WTC11 (cell line): ENCODE measurements at regions not wholly inside any gene's neighbourhood (a gene's known extent, or its start where the extent isn't known, plus 50 kb on each side); places are given as distances from the start of the nearest gene placed in this dataset.

ENCODE experiments used
- ARID4B ChIP-seq: sonication (generic); formaldehyde crosslinking; IDR thresholded peaks from 2 replicates; pipeline ENCODE4 v1.8.0; 2023; ENCODE audit warnings: missing genetic modification reagents, mild to moderate bottlenecking, borderline replicate concordance
- CREM ChIP-seq: sonication (generic); formaldehyde crosslinking; IDR thresholded peaks from 2 replicates; pipeline ENCODE4 v1.8.1; 2022; ENCODE audit warnings: mild to moderate bottlenecking, missing genetic modification reagents, moderate library complexity
- KAT7 ChIP-seq: sonication (generic); formaldehyde crosslinking; IDR thresholded peaks from 2 replicates; pipeline ENCODE4 v1.8.1; 2023; ENCODE audit warnings: missing genetic modification reagents, mild to moderate bottlenecking, borderline replicate concordance
- MYBL2 ChIP-seq: sonication (generic); formaldehyde crosslinking; IDR thresholded peaks from 2 replicates; pipeline ENCODE4 v1.8.1; 2023; ENCODE audit warnings: mild to moderate bottlenecking, moderate library complexity, missing genetic modification reagents
- NFE2L1 ChIP-seq: sonication (generic); formaldehyde crosslinking; IDR thresholded peaks from 2 replicates; pipeline ENCODE4 v1.8.1; 2023; ENCODE audit warnings: missing genetic modification reagents
- NR2C2 ChIP-seq: sonication (generic); formaldehyde crosslinking; IDR thresholded peaks from 2 replicates; pipeline ENCODE4 v1.8.0; 2022; ENCODE audit warnings: mild to moderate bottlenecking, missing genetic modification reagents
- PREB ChIP-seq: sonication (generic); formaldehyde crosslinking; IDR thresholded peaks from 2 replicates; pipeline ENCODE4 v1.8.1; 2022; ENCODE audit warnings: mild to moderate bottlenecking, missing genetic modification reagents, moderate library complexity, borderline replicate concordance
- SMAD3 ChIP-seq: sonication (generic); formaldehyde crosslinking; IDR thresholded peaks from 2 replicates; pipeline ENCODE4 v1.8.0; 2022; ENCODE audit warnings: missing genetic modification reagents, mild to moderate bottlenecking, borderline replicate concordance
- SP1 ChIP-seq: sonication (generic); formaldehyde crosslinking; conservative IDR thresholded peaks from 2 replicates; pipeline ENCODE4 v1.8.1; 2022; ENCODE audit warnings: missing genetic modification reagents
- ZBTB43 ChIP-seq: sonication (generic); formaldehyde crosslinking; IDR thresholded peaks from 2 replicates; pipeline ENCODE4 v1.8.1; 2023; ENCODE audit warnings: mild to moderate bottlenecking, missing genetic modification reagents
- ZNF416 ChIP-seq: fragments of 250-450 bp; sonication (Bioruptor Pico); IDR thresholded peaks from 2 replicates; pipeline ENCODE4 v1.9.0; 2021; ENCODE audit warnings: mild to moderate bottlenecking, inconsistent platforms
- TF ChIP-seq, protein P1 (sequence below): fragments of 200-600 bp; IDR thresholded peaks from 2 replicates; pipeline ENCODE4 v1.8.0; 2022; ENCODE audit warnings: antibody characterized with exemption
- TF ChIP-seq, protein P2 (sequence below): sonication (generic); formaldehyde crosslinking; IDR thresholded peaks from 2 replicates; pipeline ENCODE4 v1.8.1; 2023; ENCODE audit warnings: mild to moderate bottlenecking, missing genetic modification reagents, moderate library complexity

- TF ChIP-seq SMAD3 (CRISPR knock-in tag) (no peak), SP1 (no peak), ZBTB43 (CRISPR knock-in tag) (no peak), NR2C2 (CRISPR knock-in tag) (no peak), ZNF416 (CRISPR knock-in tag) (no peak), NFE2L1 (CRISPR knock-in tag) (no peak), CREM (CRISPR knock-in tag) (no peak), KAT7 (CRISPR knock-in tag) (no peak), PREB (CRISPR knock-in tag) (no peak), ARID4B (no peak), MYBL2 (CRISPR knock-in tag) (no peak)
- TF ChIP-seq, protein P1, sequence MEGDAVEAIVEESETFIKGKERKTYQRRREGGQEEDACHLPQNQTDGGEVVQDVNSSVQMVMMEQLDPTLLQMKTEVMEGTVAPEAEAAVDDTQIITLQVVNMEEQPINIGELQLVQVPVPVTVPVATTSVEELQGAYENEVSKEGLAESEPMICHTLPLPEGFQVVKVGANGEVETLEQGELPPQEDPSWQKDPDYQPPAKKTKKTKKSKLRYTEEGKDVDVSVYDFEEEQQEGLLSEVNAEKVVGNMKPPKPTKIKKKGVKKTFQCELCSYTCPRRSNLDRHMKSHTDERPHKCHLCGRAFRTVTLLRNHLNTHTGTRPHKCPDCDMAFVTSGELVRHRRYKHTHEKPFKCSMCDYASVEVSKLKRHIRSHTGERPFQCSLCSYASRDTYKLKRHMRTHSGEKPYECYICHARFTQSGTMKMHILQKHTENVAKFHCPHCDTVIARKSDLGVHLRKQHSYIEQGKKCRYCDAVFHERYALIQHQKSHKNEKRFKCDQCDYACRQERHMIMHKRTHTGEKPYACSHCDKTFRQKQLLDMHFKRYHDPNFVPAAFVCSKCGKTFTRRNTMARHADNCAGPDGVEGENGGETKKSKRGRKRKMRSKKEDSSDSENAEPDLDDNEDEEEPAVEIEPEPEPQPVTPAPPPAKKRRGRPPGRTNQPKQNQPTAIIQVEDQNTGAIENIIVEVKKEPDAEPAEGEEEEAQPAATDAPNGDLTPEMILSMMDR: no peak
- TF ChIP-seq, protein P2, sequence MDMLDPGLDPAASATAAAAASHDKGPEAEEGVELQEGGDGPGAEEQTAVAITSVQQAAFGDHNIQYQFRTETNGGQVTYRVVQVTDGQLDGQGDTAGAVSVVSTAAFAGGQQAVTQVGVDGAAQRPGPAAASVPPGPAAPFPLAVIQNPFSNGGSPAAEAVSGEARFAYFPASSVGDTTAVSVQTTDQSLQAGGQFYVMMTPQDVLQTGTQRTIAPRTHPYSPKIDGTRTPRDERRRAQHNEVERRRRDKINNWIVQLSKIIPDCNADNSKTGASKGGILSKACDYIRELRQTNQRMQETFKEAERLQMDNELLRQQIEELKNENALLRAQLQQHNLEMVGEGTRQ (CRISPR knock-in tag): no peak
Measured at GRCh38 chrX:40316502-40316901, 218.7 kb upstream of the BCOR start.
